ENCODE measurements at regions not wholly inside any gene's neighbourhood (a gene's known extent, or its start where the extent isn't known, plus 50 kb on each side); places are given as distances from the start of the nearest gene placed in this dataset.

GRCh38 chr22:34214372-34214771 lies 294.1 kb upstream of the LARGE1 start:
- TF ChIP-seq POLR2A (IDR thresholded peaks at IDR 0.05): no peak
- TF ChIP-seq CTCF (IDR thresholded peaks at IDR 0.05): no peak

Data from thyroid gland (tissue), 4 donors.